Activated T-cell treated with anti-CD3 and anti-CD28 coated beads, Interleukin-2, amount 50 U/mL, for 48 hours (primary cell): ENCODE measurements at regions not wholly inside any gene's neighbourhood (a gene's known extent, or its start where the extent isn't known, plus 50 kb on each side); places are given as distances from the start of the nearest gene placed in this dataset.
A peak's percentile ranks its signal among the peaks of the same experiment; 100 is the strongest.

Source experiments
- DNase-seq, 2 experiments: peaks; one replicate each; pipeline ENCODE4 v3.0.0-alpha.2; 2020

GRCh38 chr3:76011121-76011520 is 225.8 kb upstream of the ZNF717 start:
- DNase-seq: no peak

- DNase-seq: no peak
These were observed 230.1 kb upstream of the ZNF717 start for GRCh38 chr3:76015496-76015895.

GRCh38 chr3:76016111-76016510 is 230.8 kb upstream of the ZNF717 start:
- DNase-seq: no peak

- no peak for DNase-seq
These were observed 231.6 kb upstream of the ZNF717 start for GRCh38 chr3:76016769-76017439.

GRCh38 chr3:76021376-76021775 is 236.0 kb upstream of the ZNF717 start:
- no peak for DNase-seq

GRCh38 chr3:76024640-76025039 is 239.3 kb upstream of the ZNF717 start:
- no peak for DNase-seq

GRCh38 chr3:76025561-76025960 is 240.2 kb upstream of the ZNF717 start:
- DNase-seq: no peak

- no peak for DNase-seq
These were observed 241.0 kb upstream of the ZNF717 start for GRCh38 chr3:76026379-76026778.

- DNase-seq: no peak
These were observed 243.4 kb upstream of the ZNF717 start for GRCh38 chr3:76028774-76029173.

GRCh38 chr3:76034649-76035048 is 249.3 kb upstream of the ZNF717 start:
- no peak for DNase-seq

GRCh38 chr3:76035117-76035516 is 249.8 kb upstream of the ZNF717 start:
- DNase-seq: no peak

GRCh38 chr3:76038949-76039348 is 253.6 kb upstream of the ZNF717 start:
- no peak for DNase-seq

- no peak for DNase-seq
These were observed 254.1 kb upstream of the ZNF717 start for GRCh38 chr3:76039431-76039830.

- DNase-seq: no peak
These were observed 255.6 kb upstream of the ZNF717 start for GRCh38 chr3:76040946-76041345.

GRCh38 chr3:76043746-76044145 is 258.4 kb upstream of the ZNF717 start:
- DNase-seq: no peak

GRCh38 chr3:76044601-76045600 is 259.6 kb upstream of the ZNF717 start:
- peak; percentile 18 to 30 for DNase-seq

GRCh38 chr3:76047368-76047767 is 262.0 kb upstream of the ZNF717 start:
- DNase-seq: no peak

- no peak for DNase-seq
These were observed 264.4 kb upstream of the ZNF717 start for GRCh38 chr3:76049776-76050175.

- no peak for DNase-seq
These were observed 265.8 kb upstream of the ZNF717 start for GRCh38 chr3:76051145-76051544.

GRCh38 chr3:76054404-76054803 is 269.1 kb upstream of the ZNF717 start:
- DNase-seq: no peak

GRCh38 chr3:76061654-76062053 is 276.3 kb upstream of the ZNF717 start:
- DNase-seq: no peak

- no peak for DNase-seq
These were observed 277.7 kb upstream of the ZNF717 start for GRCh38 chr3:76063019-76063418.

- no peak for DNase-seq
These were observed 278.5 kb upstream of the ZNF717 start for GRCh38 chr3:76063811-76064210.

- DNase-seq: no peak
These were observed 280.6 kb upstream of the ZNF717 start for GRCh38 chr3:76065964-76066363.
